PC-9 (cell line): ENCODE measurements at regions not wholly inside any gene's neighbourhood (a gene's known extent, or its start where the extent isn't known, plus 50 kb on each side); places are given as distances from the start of the nearest gene placed in this dataset.

ENCODE experiments used
- BruUV-seq: library from RNA; stranded (reverse); fragments of 400-500 nt; replicated peaks from 2 replicates; lab custom pipeline; 2021; lab: Mats Ljungman, UMichigan
- CTCF ChIA-PET: fragments of 300-600 bp; sonication (Branson Sonifier 250); formaldehyde crosslinking; loops from one replicate; lab custom pipeline; 2022; ENCODE audit warnings: antibody characterized with exemption; lab: Charles Lee
- POLR2A ChIA-PET: fragments of 300-600 bp; sonication (Branson Sonifier 250); formaldehyde crosslinking; loops from one replicate; lab custom pipeline; 2022; ENCODE audit warnings: antibody characterized with exemption; ENCODE audit not compliant: unreplicated experiment; lab: Charles Lee
- DNase-seq, 2 experiments: peaks; one replicate each; pipeline versions ENCODE4 v3.0.0 to v3.0.0-alpha.2; 2015 to 2022; ENCODE audit warnings: mixed read lengths in 1 of 2
- H2AFZ ChIP-seq: fragments of 200-600 bp; sonication (generic); 2 replicates; pipeline ENCODE4 v1.8.1; 2017; ENCODE audit warnings: antibody characterized with exemption
- H3F3A ChIP-seq: fragments of 200-600 bp; sonication (generic); 2 replicates; pipeline ENCODE4 v1.8.1; 2017; ENCODE audit warnings: antibody characterized with exemption, mild to moderate bottlenecking, low read depth; ENCODE audit not compliant: insufficient read depth
- H3K27ac ChIP-seq: fragments of 200-600 bp; sonication (generic); 2 replicates; pipeline ENCODE4 v1.6.1; 2016; ENCODE audit warnings: mixed run types
- H3K27me3 ChIP-seq: fragments of 200-600 bp; sonication (generic); 2 replicates; pipeline ENCODE4 v1.6.1; 2016; ENCODE audit warnings: low read depth, mixed run types; ENCODE audit not compliant: insufficient read depth
- H3K36me3 ChIP-seq: fragments of 200-600 bp; sonication (generic); 2 replicates; pipeline ENCODE4 v1.6.1; 2016; ENCODE audit warnings: low read depth, mixed run types
- H3K4me1 ChIP-seq: fragments of 200-600 bp; sonication (generic); replicated peaks from 2 replicates; pipeline ENCODE4 v1.6.1; 2016; ENCODE audit warnings: mixed run types; ENCODE audit not compliant: insufficient read depth
- H3K4me2 ChIP-seq: fragments of 200-600 bp; sonication (generic); 2 replicates; pipeline ENCODE4 v1.6.1; 2017; ENCODE audit warnings: mixed run types
- H3K4me3 ChIP-seq: fragments of 200-600 bp; sonication (generic); 2 replicates; pipeline ENCODE4 v1.6.1; 2016; ENCODE audit warnings: mixed run types
- H3K79me2 ChIP-seq: fragments of 200-600 bp; sonication (generic); 2 replicates; pipeline ENCODE4 v1.6.1; 2017; ENCODE audit warnings: low read depth, mixed run types
- H3K9me2 ChIP-seq: fragments of 200-600 bp; sonication (generic); 2 replicates; pipeline ENCODE4 v1.8.1; 2017; ENCODE audit warnings: mild to moderate bottlenecking; ENCODE audit not compliant: insufficient read depth
- H3K9me3 ChIP-seq: fragments of 200-600 bp; sonication (generic); 2 replicates; pipeline ENCODE4 v1.8.1; 2016; ENCODE audit warnings: low read depth; ENCODE audit not compliant: insufficient read depth
- H4K20me1 ChIP-seq: fragments of 200-600 bp; sonication (generic); 2 replicates; pipeline ENCODE4 v1.8.1; 2017; ENCODE audit not compliant: insufficient read depth
- EZH2 ChIP-seq: fragments of 200-600 bp; sonication (generic); IDR thresholded peaks from 2 replicates; pipeline ENCODE4 v1.8.0; 2017; ENCODE audit warnings: antibody characterized with exemption, low read depth
- intact Hi-C: fragments of 100-400 bp; cut with micrococcal nuclease; formaldehyde crosslinking; loops from one replicate; pipeline ENCODE4 v1.10.0; 2022; ENCODE audit not compliant: unreplicated experiment
- TF ChIP-seq, protein P1 (sequence below): fragments of 200-600 bp; sonication (generic); conservative IDR thresholded peaks from 2 replicates; pipeline ENCODE4 v1.6.1; 2017; ENCODE audit warnings: mixed run types, antibody characterized with exemption, mild to moderate bottlenecking, moderate library complexity

DNA sequence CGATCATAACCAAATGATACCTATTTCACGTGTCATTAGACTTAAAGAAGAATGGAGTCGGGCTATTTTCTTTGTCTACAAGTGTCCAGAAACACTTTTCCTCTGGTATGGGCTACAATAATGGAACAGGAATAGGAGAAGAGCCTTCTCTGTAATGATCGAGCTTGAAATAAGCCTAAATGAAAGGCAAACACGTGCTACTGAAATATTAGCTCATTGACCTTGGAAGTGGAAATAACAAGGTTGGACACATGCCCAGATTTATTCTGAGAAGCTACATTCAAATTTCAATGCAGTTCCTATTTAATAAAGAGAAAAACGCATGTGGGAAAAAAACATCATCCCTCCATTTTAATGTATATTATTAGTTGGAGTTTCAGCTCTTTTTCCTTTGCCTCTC is 254.7 kb upstream of the PTER start:
- Histone ChIP-seq H3K27ac (no peak overlapping the region), H3F3A (no peaks in the 10 kb centered on the region), H4K20me1 (no peaks in the 10 kb centered on the region), H3K4me1 (no peaks in the 10 kb centered on the region), H3K9me2 (no peaks in the 10 kb centered on the region), H3K27me3 (no peaks in the 10 kb centered on the region), H3K79me2 (no peaks in the 10 kb centered on the region), H3K4me2 (no peak overlapping the region), H3K36me3 (no peaks in the 10 kb centered on the region), H3K9me3 (no peaks in the 10 kb centered on the region), H2AFZ (no peak overlapping the region), H3K4me3 (no peak overlapping the region)
- ChIA-PET CTCF (no interaction called here), POLR2A (no interaction called here)
- DNase-seq, result no peak
- TF ChIP-seq, protein P1, sequence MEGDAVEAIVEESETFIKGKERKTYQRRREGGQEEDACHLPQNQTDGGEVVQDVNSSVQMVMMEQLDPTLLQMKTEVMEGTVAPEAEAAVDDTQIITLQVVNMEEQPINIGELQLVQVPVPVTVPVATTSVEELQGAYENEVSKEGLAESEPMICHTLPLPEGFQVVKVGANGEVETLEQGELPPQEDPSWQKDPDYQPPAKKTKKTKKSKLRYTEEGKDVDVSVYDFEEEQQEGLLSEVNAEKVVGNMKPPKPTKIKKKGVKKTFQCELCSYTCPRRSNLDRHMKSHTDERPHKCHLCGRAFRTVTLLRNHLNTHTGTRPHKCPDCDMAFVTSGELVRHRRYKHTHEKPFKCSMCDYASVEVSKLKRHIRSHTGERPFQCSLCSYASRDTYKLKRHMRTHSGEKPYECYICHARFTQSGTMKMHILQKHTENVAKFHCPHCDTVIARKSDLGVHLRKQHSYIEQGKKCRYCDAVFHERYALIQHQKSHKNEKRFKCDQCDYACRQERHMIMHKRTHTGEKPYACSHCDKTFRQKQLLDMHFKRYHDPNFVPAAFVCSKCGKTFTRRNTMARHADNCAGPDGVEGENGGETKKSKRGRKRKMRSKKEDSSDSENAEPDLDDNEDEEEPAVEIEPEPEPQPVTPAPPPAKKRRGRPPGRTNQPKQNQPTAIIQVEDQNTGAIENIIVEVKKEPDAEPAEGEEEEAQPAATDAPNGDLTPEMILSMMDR, result no peak
- no peak for TF ChIP-seq EZH2
- intact Hi-C loops, result no loop called here
- no TSS peak for BruUV-seq

- H3K4me1 ChIP-seq, result no peaks in the 10 kb centered on the region
- no TSS peak for BruUV-seq
- ChIA-PET CTCF (no interaction called here), POLR2A (no interaction called here)
- no peaks in the 10 kb centered on the region for H3K79me2 ChIP-seq
- no peak overlapping the region for H3K27ac ChIP-seq
- intact Hi-C loops, result no loop called here
- no peaks in the 10 kb centered on the region for H3K9me3 ChIP-seq
- no peaks in the 10 kb centered on the region for H3F3A ChIP-seq
- DNase-seq, result no peak
- H3K9me2 ChIP-seq, result no peaks in the 10 kb centered on the region
- no peak overlapping the region for H3K4me3 ChIP-seq
- H4K20me1 ChIP-seq, result no peaks in the 10 kb centered on the region
- TF ChIP-seq, protein P1, result no peak
- TF ChIP-seq EZH2, result no peak
- H2AFZ ChIP-seq, result no peak overlapping the region
- H3K36me3 ChIP-seq, result no peaks in the 10 kb centered on the region
- no peak overlapping the region for H3K4me2 ChIP-seq
- H3K27me3 ChIP-seq, result no peaks in the 10 kb centered on the region
Measured at GRCh38 chr10:16182688-16183087, 254.1 kb upstream of the PTER start.

- intact Hi-C loops, result no loop called here
- POLR2A ChIA-PET, result no interaction called here
- no peaks in the 10 kb centered on the region for H3F3A ChIP-seq
- no peaks in the 10 kb centered on the region for H3K27me3 ChIP-seq
- no peaks in the 10 kb centered on the region for H3K36me3 ChIP-seq
- no peak for DNase-seq
- H3K79me2 ChIP-seq, result no peaks in the 10 kb centered on the region
- H3K9me2 ChIP-seq, result no peaks in the 10 kb centered on the region
- no peak overlapping the region for H3K27ac ChIP-seq
- no peak overlapping the region for H3K4me2 ChIP-seq
- no peak for TF ChIP-seq EZH2
- TF ChIP-seq, protein P1, result no peak
- no TSS peak for BruUV-seq
- H3K9me3 ChIP-seq, result no peaks in the 10 kb centered on the region
- CTCF ChIA-PET, result no interaction called here
- H3K4me3 ChIP-seq, result no peak overlapping the region
- no peaks in the 10 kb centered on the region for H4K20me1 ChIP-seq
- no peaks in the 10 kb centered on the region for H3K4me1 ChIP-seq
- no peak overlapping the region for H2AFZ ChIP-seq
Measured at GRCh38 chr10:16184096-16184597, 252.7 kb upstream of the PTER start.
